HEK293T (cell line): ENCODE measurements at regions not wholly inside any gene's neighbourhood (a gene's known extent, or its start where the extent isn't known, plus 50 kb on each side); places are given as distances from the start of the nearest gene placed in this dataset.

ENCODE experiments used
- ARNT ChIP-seq: fragments of 450-650 bp; IDR thresholded peaks from 2 replicates; pipeline ENCODE4 v1.6.1; 2017; ENCODE audit warnings: mild to moderate bottlenecking
- BHLHE40 ChIP-seq: fragments of 450-650 bp; IDR thresholded peaks from 2 replicates; pipeline ENCODE4 v1.6.1; 2016; ENCODE audit warnings: mild to moderate bottlenecking, moderate library complexity, borderline replicate concordance
- CTBP1 ChIP-seq: fragments of 450-650 bp; IDR thresholded peaks from 2 replicates; pipeline ENCODE4 v1.6.1; 2016; ENCODE audit warnings: borderline replicate concordance
- ELF4 ChIP-seq: fragments of 450-650 bp; IDR thresholded peaks from 2 replicates; pipeline ENCODE4 v1.6.1; 2017; ENCODE audit warnings: antibody characterized with exemption
- FOXA1 ChIP-seq: fragments of 450-650 bp; IDR thresholded peaks from 2 replicates; pipeline ENCODE4 v1.6.1; 2016; ENCODE audit warnings: mild to moderate bottlenecking
- FOXK2 ChIP-seq: fragments of 450-650 bp; IDR thresholded peaks from 2 replicates; pipeline ENCODE4 v1.6.1; 2016; ENCODE audit warnings: mild to moderate bottlenecking
- FOXM1 ChIP-seq: fragments of 450-650 bp; IDR thresholded peaks from 2 replicates; pipeline ENCODE4 v1.6.1; 2017; ENCODE audit warnings: mild to moderate bottlenecking, borderline replicate concordance
- HDGF ChIP-seq: fragments of 450-650 bp; IDR thresholded peaks from 2 replicates; pipeline ENCODE4 v1.6.1; 2017; ENCODE audit warnings: antibody characterized with exemption, borderline replicate concordance
- L3MBTL2 ChIP-seq: fragments of 450-650 bp; conservative IDR thresholded peaks from 2 replicates; pipeline ENCODE4 v1.6.1; 2016; ENCODE audit warnings: mild to moderate bottlenecking
- PKNOX1 ChIP-seq: fragments of 450-650 bp; IDR thresholded peaks from 2 replicates; pipeline ENCODE4 v1.6.1; 2016
- SP1 ChIP-seq: fragments of 450-650 bp; IDR thresholded peaks from 2 replicates; pipeline ENCODE4 v1.6.1; 2017
- SUZ12 ChIP-seq: fragments of 450-650 bp; IDR thresholded peaks from 2 replicates; pipeline ENCODE4 v1.6.1; 2016; ENCODE audit warnings: mild to moderate bottlenecking
- TARDBP ChIP-seq: fragments of 450-650 bp; IDR thresholded peaks from 2 replicates; pipeline ENCODE4 v1.6.1; 2016
- ZNF384 ChIP-seq: fragments of 450-650 bp; IDR thresholded peaks from 2 replicates; pipeline ENCODE4 v1.6.1; 2016

GRCh38 chr10:11663763-11664555 lies 52.5 kb upstream of the USP6NL start:
- TF ChIP-seq PKNOX1 (no peak), HDGF (no peak), TARDBP (no peak), ZNF384 (no peak), FOXM1 (no peak), ARNT (no peak), FOXK2 (no peak), ELF4 (no peak), BHLHE40 (no peak), SUZ12 (no peak), L3MBTL2 (no peak), CTBP1 (no peak), SP1 (no peak), FOXA1 (no peak)
